ENCODE measurements at regions not wholly inside any gene's neighbourhood (a gene's known extent, or its start where the extent isn't known, plus 50 kb on each side); places are given as distances from the start of the nearest gene placed in this dataset.

- in situ Hi-C loops (cut with MboI; ENCODE audit: low sequenced_read_pairs) = no loop called here
Observed at GRCh38 chr5:167482555-167482954, 808.9 kb upstream of the WWC1 start.

GRCh38 chr5:167485061-167485774 is 806.2 kb upstream of the WWC1 start:
- in situ Hi-C loops (cut with MboI; ENCODE audit: low sequenced_read_pairs) = no loop called here

- in situ Hi-C loops (cut with MboI; ENCODE audit: low sequenced_read_pairs) = no loop called here
Observed at GRCh38 chr5:167488371-167488770, 803.1 kb upstream of the WWC1 start.

- in situ Hi-C loops (cut with MboI; ENCODE audit: low sequenced_read_pairs) = no loop called here
Observed at GRCh38 chr5:167489202-167489601, 802.2 kb upstream of the WWC1 start.

GRCh38 chr5:167503926-167504720 is 787.3 kb upstream of the WWC1 start:
- in situ Hi-C loops (cut with MboI; ENCODE audit: low sequenced_read_pairs) = no loop called here

GRCh38 chr5:167507463-167508233 is 783.8 kb upstream of the WWC1 start:
- in situ Hi-C loops (cut with MboI; ENCODE audit: low sequenced_read_pairs) = no loop called here

- in situ Hi-C loops (cut with MboI; ENCODE audit: low sequenced_read_pairs) = no loop called here
Observed at GRCh38 chr5:167509076-167509475, 782.4 kb upstream of the WWC1 start.

GRCh38 chr5:167511276-167511675 is 780.2 kb upstream of the WWC1 start:
- in situ Hi-C loops (cut with MboI; ENCODE audit: low sequenced_read_pairs) = no loop called here

GRCh38 chr5:167512111-167512510 is 779.3 kb upstream of the WWC1 start:
- in situ Hi-C loops (cut with MboI; ENCODE audit: low sequenced_read_pairs) = no loop called here

GRCh38 chr5:167513381-167513780 is 778.1 kb upstream of the WWC1 start:
- in situ Hi-C loops (cut with MboI; ENCODE audit: low sequenced_read_pairs) = no loop called here

GRCh38 chr5:167514461-167514860 is 777.0 kb upstream of the WWC1 start:
- in situ Hi-C loops (cut with MboI; ENCODE audit: low sequenced_read_pairs) = no loop called here

GRCh38 chr5:167525004-167525403 is 766.4 kb upstream of the WWC1 start:
- in situ Hi-C loops (cut with MboI; ENCODE audit: low sequenced_read_pairs) = no loop called here

- in situ Hi-C loops (cut with MboI; ENCODE audit: low sequenced_read_pairs) = no loop called here
Observed at GRCh38 chr5:167528651-167529050, 762.8 kb upstream of the WWC1 start.

- in situ Hi-C loops (cut with MboI; ENCODE audit: low sequenced_read_pairs) = no loop called here
Observed at GRCh38 chr5:167530548-167530947, 760.9 kb upstream of the WWC1 start.

GRCh38 chr5:167533814-167534795 is 757.3 kb upstream of the WWC1 start:
- in situ Hi-C loops (cut with MboI; ENCODE audit: low sequenced_read_pairs) = no loop called here

GRCh38 chr5:167539747-167540146 is 751.7 kb upstream of the WWC1 start:
- in situ Hi-C loops (cut with MboI; ENCODE audit: low sequenced_read_pairs) = no loop called here

- in situ Hi-C loops (cut with MboI; ENCODE audit: low sequenced_read_pairs) = no loop called here
Observed at GRCh38 chr5:167546270-167546669, 745.2 kb upstream of the WWC1 start.

GRCh38 chr5:167552356-167552755 is 739.1 kb upstream of the WWC1 start:
- in situ Hi-C loops (cut with MboI; ENCODE audit: low sequenced_read_pairs) = no loop called here

GRCh38 chr5:167553511-167553910 is 737.9 kb upstream of the WWC1 start:
- in situ Hi-C loops (cut with MboI; ENCODE audit: low sequenced_read_pairs) = no loop called here

GRCh38 chr5:167554564-167555290 is 736.7 kb upstream of the WWC1 start:
- in situ Hi-C loops (cut with MboI; ENCODE audit: low sequenced_read_pairs) = no loop called here

Measured in HL-60/S4 (cell line).